ENCODE measurements at regions not wholly inside any gene's neighbourhood (a gene's known extent, or its start where the extent isn't known, plus 50 kb on each side); places are given as distances from the start of the nearest gene placed in this dataset.

GRCh38 chr16:73858326-73858725, 438.3 kb upstream of the PSMD7 start:
- Histone ChIP-seq H2BK5ac (ENCODE audit: low read depth, low read length, poor library complexity, severe bottlenecking) (no peak overlapping the region), H2BK120ac (ENCODE audit: low read depth, low read length) (no peak overlapping the region), H3K23ac (ENCODE audit: low read depth, low read length) (no peak overlapping the region), H4K8ac (ENCODE audit: low read depth in 2 of 2, low read length in 2 of 2) (no peak overlapping the region), H2AFZ (replicated peaks; ENCODE audit: low read length, poor library complexity) (no peak overlapping the region), H3K56ac (ENCODE audit: extremely low read depth, insufficient read depth, low read length) (no peak overlapping the region), H3K9me1 (ENCODE audit: insufficient read depth, low read length) (no peaks in the 10 kb centered on the region), H2AK9ac (replicated peaks; ENCODE audit: low read depth, low read length, poor library complexity) (no peak overlapping the region), H3K4me3 (ENCODE audit: insufficient read depth, low read depth, low read length) (no peak overlapping the region), H3K9me3 (ENCODE audit: control insufficient read depth, insufficient read depth, low read length) (no peaks in the 10 kb centered on the region; the same call in 1 of the 2 replicates), H3K14ac (replicated peaks; ENCODE audit: low read depth, low read length) (no peak overlapping the region), H2BK15ac (ENCODE audit: low read depth, low read length) (no peak overlapping the region), H3K27ac (ENCODE audit: insufficient read depth, low read length) (no peak overlapping the region), H2AK5ac (ENCODE audit: low read depth, low read length) (no peak overlapping the region), H2BK20ac (ENCODE audit: low read depth, low read length) (no peak overlapping the region), H3K27me3 (ENCODE audit: control insufficient read depth, insufficient read depth, low read length) (no peaks in the 10 kb centered on the region), H4K5ac (ENCODE audit: low read depth, low read length) (no peak overlapping the region), H3K79me1 (ENCODE audit: low read depth in 1 of 2, low read length in 2 of 2) (no peaks in the 10 kb centered on the region), H4K91ac (ENCODE audit: insufficient read depth, low read depth, low read length) (no peak overlapping the region), H3K9ac (ENCODE audit: low read depth, low read length) (no peak overlapping the region), H3K4ac (ENCODE audit: low read depth, low read length) (no peak overlapping the region), H3K4me2 (ENCODE audit: low read depth, low read length) (no peak overlapping the region), H3K18ac (ENCODE audit: low read depth, low read length) (no peak overlapping the region), H4K20me1 (ENCODE audit: insufficient read depth, low read length) (no peaks in the 10 kb centered on the region), H3K36me3 (ENCODE audit: control insufficient read depth, insufficient read depth, low read length) (no peaks in the 10 kb centered on the region), H3K4me1 (ENCODE audit: control insufficient read depth, insufficient read depth, low read length) (no peaks in the 10 kb centered on the region)
- no CpG with 5 or more reads among the region's 2 CpGs for WGBS, 2 experiments (ENCODE audit: extremely low coverage in 2 of 2, insufficient read length in 1 of 2)
- ChIA-PET CTCF (no interaction called here), POLR2A (ENCODE audit: unreplicated experiment) (no interaction called here)
- in situ Hi-C loops (cut with MboI; ENCODE audit: low sequenced_read_pairs) (no loop called here), dilution Hi-C loops (cut with HindIII; ENCODE audit: low sequenced_read_pairs, unreplicated experiment) (no loop called here), intact Hi-C loops (cut with micrococcal nuclease) (no loop called here)
- TF ChIP-seq USF2 (IDR thresholded peaks at IDR 0.05; ENCODE audit: low read depth, low read length) (no peak), ELK1 (IDR thresholded peaks at IDR 0.05; ENCODE audit: borderline replicate concordance, low read depth, low read length) (no peak), BHLHE40 (IDR thresholded peaks at IDR 0.05; ENCODE audit: low read depth, low read length) (no peak), RCOR1 (IDR thresholded peaks at IDR 0.05; ENCODE audit: insufficient replicate concordance, low read length) (no peak), FOS (IDR thresholded peaks at IDR 0.05; ENCODE audit: low read depth, low read length) (no peak), POLR2A (IDR thresholded peaks at IDR 0.05; ENCODE audit: low read depth, low read length) (no peak)
- DNase-seq (no peak), ATAC-seq (ENCODE audit: low read depth) (no peak)
- BruUV-seq (replicated peaks), result no TSS peak
